ENCODE measurements at regions not wholly inside any gene's neighbourhood (a gene's known extent, or its start where the extent isn't known, plus 50 kb on each side); places are given as distances from the start of the nearest gene placed in this dataset.

DNA sequence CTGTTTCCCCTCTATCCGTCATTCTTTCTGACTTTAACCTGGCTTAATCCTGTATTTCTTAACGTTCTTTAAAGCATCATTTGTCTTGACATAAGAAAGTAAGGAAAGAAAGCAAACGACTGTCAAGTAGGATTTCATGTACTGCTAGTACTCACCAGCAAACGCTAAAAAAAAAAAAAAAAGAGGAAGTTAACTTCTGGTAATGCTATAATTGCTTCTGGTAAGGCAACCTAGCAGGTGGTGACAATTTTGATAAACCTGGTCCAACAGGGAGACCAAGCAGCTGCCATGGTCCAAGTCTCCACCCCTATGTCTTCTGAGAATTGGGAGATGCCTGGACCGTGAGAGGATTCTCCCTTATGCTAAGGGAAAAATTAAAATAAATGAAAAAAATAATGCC is 306.6 kb downstream of the DAD1 start:
- TF ChIP-seq, protein P1, sequence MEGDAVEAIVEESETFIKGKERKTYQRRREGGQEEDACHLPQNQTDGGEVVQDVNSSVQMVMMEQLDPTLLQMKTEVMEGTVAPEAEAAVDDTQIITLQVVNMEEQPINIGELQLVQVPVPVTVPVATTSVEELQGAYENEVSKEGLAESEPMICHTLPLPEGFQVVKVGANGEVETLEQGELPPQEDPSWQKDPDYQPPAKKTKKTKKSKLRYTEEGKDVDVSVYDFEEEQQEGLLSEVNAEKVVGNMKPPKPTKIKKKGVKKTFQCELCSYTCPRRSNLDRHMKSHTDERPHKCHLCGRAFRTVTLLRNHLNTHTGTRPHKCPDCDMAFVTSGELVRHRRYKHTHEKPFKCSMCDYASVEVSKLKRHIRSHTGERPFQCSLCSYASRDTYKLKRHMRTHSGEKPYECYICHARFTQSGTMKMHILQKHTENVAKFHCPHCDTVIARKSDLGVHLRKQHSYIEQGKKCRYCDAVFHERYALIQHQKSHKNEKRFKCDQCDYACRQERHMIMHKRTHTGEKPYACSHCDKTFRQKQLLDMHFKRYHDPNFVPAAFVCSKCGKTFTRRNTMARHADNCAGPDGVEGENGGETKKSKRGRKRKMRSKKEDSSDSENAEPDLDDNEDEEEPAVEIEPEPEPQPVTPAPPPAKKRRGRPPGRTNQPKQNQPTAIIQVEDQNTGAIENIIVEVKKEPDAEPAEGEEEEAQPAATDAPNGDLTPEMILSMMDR (IDR thresholded peaks at IDR 0.05 in 8 of 11, conservative IDR thresholded peaks at IDR 0.05 in 3 of 11) = no peak
- TF ChIP-seq POLR2A (IDR thresholded peaks at IDR 0.05) = no peak
